ENCODE measurements at regions not wholly inside any gene's neighbourhood (a gene's known extent, or its start where the extent isn't known, plus 50 kb on each side); places are given as distances from the start of the nearest gene placed in this dataset.

- DNase-seq (ENCODE audit: low read depth) = no peak
- no peak overlapping the region for H3K4me3 ChIP-seq (replicated peaks; ENCODE audit: low read depth, low read length)
- no peak for TF ChIP-seq CTCF (IDR thresholded peaks at IDR 0.05; ENCODE audit: low read length, missing control alignments)
These were observed 188.5 kb downstream of the LTN1 start for GRCh38 chr21:28804089-28804670.

GRCh38 chr21:28801906-28802305 lies 190.8 kb downstream of the LTN1 start:
- no peak for TF ChIP-seq CTCF (IDR thresholded peaks at IDR 0.05; ENCODE audit: low read length, missing control alignments)
- no peak overlapping the region for H3K4me3 ChIP-seq (replicated peaks; ENCODE audit: low read depth, low read length)
- no peak for DNase-seq (ENCODE audit: low read depth)

- no peak for TF ChIP-seq CTCF (IDR thresholded peaks at IDR 0.05; ENCODE audit: low read length, missing control alignments)
- DNase-seq (ENCODE audit: low read depth) = no peak
- H3K4me3 ChIP-seq (replicated peaks; ENCODE audit: low read depth, low read length) = no peak overlapping the region
These were observed 192.8 kb downstream of the LTN1 start for GRCh38 chr21:28799926-28800325.

- no peak overlapping the region for H3K4me3 ChIP-seq (replicated peaks; ENCODE audit: low read depth, low read length)
- no peak for TF ChIP-seq CTCF (IDR thresholded peaks at IDR 0.05; ENCODE audit: low read length, missing control alignments)
- peak; percentile 29 for DNase-seq (ENCODE audit: low read depth)
These were observed 193.9 kb downstream of the LTN1 start for GRCh38 chr21:28798798-28799197.

- no peak for TF ChIP-seq CTCF (IDR thresholded peaks at IDR 0.05; ENCODE audit: low read length, missing control alignments)
- no peak for DNase-seq (ENCODE audit: low read depth)
- H3K4me3 ChIP-seq (replicated peaks; ENCODE audit: low read depth, low read length) = no peak overlapping the region
These were observed 197.4 kb downstream of the LTN1 start for GRCh38 chr21:28795251-28795650.

- DNase-seq (ENCODE audit: low read depth) = peak; percentile 46
- no peak for TF ChIP-seq CTCF (IDR thresholded peaks at IDR 0.05; ENCODE audit: low read length, missing control alignments)
- no peak overlapping the region for H3K4me3 ChIP-seq (replicated peaks; ENCODE audit: low read depth, low read length)
These were observed 198.3 kb downstream of the LTN1 start for GRCh38 chr21:28794371-28794851.

- no peak overlapping the region for H3K4me3 ChIP-seq (replicated peaks; ENCODE audit: low read depth, low read length)
- peak; percentile 59 for TF ChIP-seq CTCF (IDR thresholded peaks at IDR 0.05; ENCODE audit: low read length, missing control alignments)
- peak; percentile 74 for DNase-seq (ENCODE audit: low read depth)
These were observed 199.6 kb downstream of the LTN1 start for GRCh38 chr21:28793043-28793442.
